GM23248 (cell line): ENCODE measurements at regions not wholly inside any gene's neighbourhood (a gene's known extent, or its start where the extent isn't known, plus 50 kb on each side); places are given as distances from the start of the nearest gene placed in this dataset.

ENCODE experiments used
- EZH2 ChIP-seq: fragments of 200-600 bp; sonication (generic); IDR thresholded peaks from 2 replicates; pipeline ENCODE4 v1.6.1; 2018; ENCODE audit warnings: antibody characterized with exemption, mild to moderate bottlenecking; ENCODE audit not compliant: insufficient read depth, poor library complexity, severe bottlenecking
- EZH2phosphoT487 ChIP-seq: fragments of 200-600 bp; sonication (generic); IDR thresholded peaks from 2 replicates; pipeline ENCODE4 v1.6.1; 2018; ENCODE audit warnings: antibody characterized with exemption, moderate library complexity, mild to moderate bottlenecking, low read depth; ENCODE audit not compliant: insufficient read depth

- no peak for TF ChIP-seq EZH2
- TF ChIP-seq EZH2phosphoT487, result no peak
Measured at GRCh38 chr7:47696152-47696710, 114.3 kb upstream of the TNS3 start.
